Spleen (tissue), 7 donors: ENCODE measurements at regions not wholly inside any gene's neighbourhood (a gene's known extent, or its start where the extent isn't known, plus 50 kb on each side); places are given as distances from the start of the nearest gene placed in this dataset.

Experiments
- POLR2A ChIP-seq, 3 donors: fragments of 450-650 bp; IDR thresholded peaks; one replicate each; pipeline ENCODE4 v1.5.1; 2017; ENCODE audit warnings: antibody characterized with exemption in 3 of 3, mild to moderate bottlenecking in 1 of 3
- TF ChIP-seq, protein P1 (sequence below), 11 experiments: fragments of 200-600 bp in 7 of 11; fragments of 450-650 bp in 4 of 11; sonication (generic) in 4 of 11; IDR thresholded peaks in 8 of 11; conservative IDR thresholded peaks in 3 of 11; 1 replicate in 7 of 11; 2 replicates in 4 of 11; pipeline versions ENCODE4 v1.4.0 to v1.8.0; 2016 to 2021; ENCODE audit warnings: antibody characterized with exemption in 11 of 11, inconsistent platforms in 4 of 11, mild to moderate bottlenecking in 1 of 11
- donor health status: DM: no; HTN: no; CAD: no; lungs with moderate emphysema.
- donor health status: DM: no; HTN: no; CAD: no.
- donor health status: DM: no; HTN: no; CAD: no.

DNA sequence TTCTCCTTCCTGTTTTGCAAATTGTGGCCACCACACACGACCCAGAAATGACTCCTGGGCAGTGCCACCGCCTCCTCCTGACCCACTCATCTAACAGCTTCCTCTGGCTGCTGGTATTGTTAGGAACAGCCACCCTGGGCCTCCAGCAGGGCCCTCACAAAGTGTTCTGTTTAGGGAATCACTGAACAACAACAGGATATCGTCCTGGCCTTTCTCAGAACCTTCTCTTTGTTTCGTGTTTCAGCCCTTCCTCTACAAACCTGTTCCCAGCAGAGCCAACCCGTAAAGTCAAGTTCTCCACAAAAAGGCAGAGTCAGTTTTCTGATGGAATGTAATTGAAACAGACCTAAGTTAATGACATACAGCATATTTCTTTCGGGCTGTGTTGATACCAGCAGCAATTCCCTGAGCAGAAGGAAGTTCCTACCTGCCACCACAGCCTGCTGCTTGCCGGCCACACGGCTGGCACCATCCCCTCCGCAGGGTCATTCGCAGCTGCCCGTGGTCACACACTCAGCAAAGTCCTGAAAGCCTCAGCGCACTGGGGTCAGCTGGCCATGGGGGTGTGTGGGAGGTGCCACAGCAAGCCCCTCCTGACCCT lies 91.7 kb upstream of the PITRM1 start:
- TF ChIP-seq, protein P1, sequence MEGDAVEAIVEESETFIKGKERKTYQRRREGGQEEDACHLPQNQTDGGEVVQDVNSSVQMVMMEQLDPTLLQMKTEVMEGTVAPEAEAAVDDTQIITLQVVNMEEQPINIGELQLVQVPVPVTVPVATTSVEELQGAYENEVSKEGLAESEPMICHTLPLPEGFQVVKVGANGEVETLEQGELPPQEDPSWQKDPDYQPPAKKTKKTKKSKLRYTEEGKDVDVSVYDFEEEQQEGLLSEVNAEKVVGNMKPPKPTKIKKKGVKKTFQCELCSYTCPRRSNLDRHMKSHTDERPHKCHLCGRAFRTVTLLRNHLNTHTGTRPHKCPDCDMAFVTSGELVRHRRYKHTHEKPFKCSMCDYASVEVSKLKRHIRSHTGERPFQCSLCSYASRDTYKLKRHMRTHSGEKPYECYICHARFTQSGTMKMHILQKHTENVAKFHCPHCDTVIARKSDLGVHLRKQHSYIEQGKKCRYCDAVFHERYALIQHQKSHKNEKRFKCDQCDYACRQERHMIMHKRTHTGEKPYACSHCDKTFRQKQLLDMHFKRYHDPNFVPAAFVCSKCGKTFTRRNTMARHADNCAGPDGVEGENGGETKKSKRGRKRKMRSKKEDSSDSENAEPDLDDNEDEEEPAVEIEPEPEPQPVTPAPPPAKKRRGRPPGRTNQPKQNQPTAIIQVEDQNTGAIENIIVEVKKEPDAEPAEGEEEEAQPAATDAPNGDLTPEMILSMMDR (IDR thresholded peaks at IDR 0.05 in 8 of 11, conservative IDR thresholded peaks at IDR 0.05 in 3 of 11) = peak in 2 of 11 experiments; percentile 18 to 19
- no peak for TF ChIP-seq POLR2A (IDR thresholded peaks at IDR 0.05)
